K562 (cell line): ENCODE measurements at regions not wholly inside any gene's neighbourhood (a gene's known extent, or its start where the extent isn't known, plus 50 kb on each side); places are given as distances from the start of the nearest gene placed in this dataset.

Experiments
- ATAC-seq: fragments of 200-7000 bp; cut with Tn5 transposase; 3 replicates; pipeline ENCODE4 v1.9.1; 2020; ENCODE audit warnings: moderate library complexity
- BruUV-seq: library from RNA; stranded (reverse); fragments of 400-500 nt; replicated peaks from 2 replicates; lab custom pipeline; 2021; lab: Mats Ljungman, UMichigan
- CTCF ChIA-PET: fragments of 300-600 bp; formaldehyde crosslinking; extraction: SDS; loops from one replicate; lab custom pipeline; 2021; ENCODE audit warnings: low intra/inter-chr PET ratio; lab: Yijun Ruan, JAX
- POLR2A ChIA-PET: fragments of 300-600, 350-650 bp; sonication (Branson Sonifier 250); formaldehyde crosslinking; extraction: SDS; loops from one replicate; lab custom pipeline; 2021; ENCODE audit warnings: antibody characterized with exemption, inconsistent platforms; lab: Yijun Ruan, JAX
- DNase-seq, 4 experiments: peaks; one replicate each; pipeline versions ENCODE4 v3.0.0 to v3.0.0-alpha.2; 2011 to 2018; ENCODE audit warnings: low spot score in 3 of 4, mixed read lengths in 3 of 4; ENCODE audit errors: extremely low read depth in 1 of 4
- FAIRE-seq: peaks from 2 replicates; lab custom pipeline; 2011; peaks lifted over from hg19 to GRCh38; lab: Jason Lieb, UNC
- H2AFZ ChIP-seq: 2 replicates; pipeline ENCODE4 v1.6.0; 2011; ENCODE audit warnings: low read depth, low read length, control low read depth, inconsistent platforms
- H3K27ac ChIP-seq: fragments of 200-600 bp; 3 replicates; pipeline ENCODE4 v1.8.0; 2011; ENCODE audit warnings: low read depth, mild to moderate bottlenecking, control low read depth, inconsistent platforms, low read length, moderate library complexity, mixed read lengths; ENCODE audit errors: extremely low read depth
- H3K27me3 ChIP-seq, 2 experiments: fragments of 300-600 bp in 1 of 2; 2 replicates in 1 of 2; 3 replicates in 1 of 2; pipeline versions ENCODE4 v1.6.0 to v1.8.0; 2011; ENCODE audit warnings: inconsistent platforms in 2 of 2, low read length in 2 of 2, mild to moderate bottlenecking in 1 of 2, mixed read lengths in 1 of 2, moderate library complexity in 1 of 2; ENCODE audit not compliant: control insufficient read depth in 2 of 2, insufficient read depth in 2 of 2
- H3K36me3 ChIP-seq: fragments of 300-600 bp; 3 replicates; pipeline ENCODE4 v1.8.0; 2011; ENCODE audit warnings: mild to moderate bottlenecking, low read length, inconsistent platforms; ENCODE audit not compliant: control insufficient read depth, insufficient read depth
- H3K4me1 ChIP-seq, 2 experiments: fragments of 200-600 bp in 1 of 2; replicated peaks in 1 of 2; 2 replicates in 1 of 2; 3 replicates in 1 of 2; pipeline versions ENCODE4 v1.5.1 to v1.8.0; 2011; ENCODE audit warnings: inconsistent platforms in 2 of 2, low read length in 2 of 2, mild to moderate bottlenecking in 1 of 2, mixed read lengths in 1 of 2, moderate library complexity in 1 of 2; ENCODE audit not compliant: control insufficient read depth in 2 of 2, insufficient read depth in 2 of 2
- H3K4me2 ChIP-seq: 2 replicates; pipeline ENCODE4 v1.6.1; 2011; ENCODE audit warnings: low read length, control low read depth, inconsistent platforms, mixed read lengths; ENCODE audit not compliant: insufficient read depth
- H3K4me3 ChIP-seq: fragments of 200-600 bp; sonication (generic), shearing (Covaris generic); 2 replicates; pipeline ENCODE4 v1.5.1; 2016; ENCODE audit warnings: control low read depth, inconsistent platforms
- H3K79me2 ChIP-seq: fragments of 200-600 bp; 3 replicates; pipeline ENCODE4 v1.8.0; 2011; ENCODE audit warnings: low read length, inconsistent platforms; ENCODE audit not compliant: control insufficient read depth, insufficient read depth
- H3K9ac ChIP-seq, 2 experiments: 2 replicates each; pipeline versions ENCODE4 v1.6.0 to v1.6.1; 2011; ENCODE audit warnings: low read depth in 2 of 2, low read length in 2 of 2, control low read depth in 1 of 2, inconsistent platforms in 1 of 2, mild to moderate bottlenecking in 1 of 2, mixed read lengths in 1 of 2; ENCODE audit not compliant: insufficient read depth in 1 of 2
- H3K9me1 ChIP-seq: one replicate; pipeline ENCODE4 v1.6.0; 2011; ENCODE audit warnings: inconsistent platforms, mild to moderate bottlenecking, low read length, moderate library complexity; ENCODE audit not compliant: control insufficient read depth, insufficient read depth
- H3K9me3 ChIP-seq: replicated peaks from 2 replicates; pipeline ENCODE4 v1.5.1; 2011; ENCODE audit warnings: low read depth, low read length, inconsistent platforms; ENCODE audit not compliant: control insufficient read depth, insufficient read depth
- H4K20me1 ChIP-seq: replicated peaks from 2 replicates; pipeline ENCODE4 v1.6.1; 2011; ENCODE audit warnings: low read length, inconsistent platforms, mixed read lengths; ENCODE audit not compliant: control insufficient read depth, insufficient read depth
- BCL6 ChIP-seq: fragments of 250-450 bp; sonication (Bioruptor Pico); IDR thresholded peaks from 2 replicates; pipeline ENCODE4 v1.4.0; 2020
- COPS2 ChIP-seq: fragments of 450-650 bp; conservative IDR thresholded peaks from 2 replicates; pipeline ENCODE4 v1.6.1; 2016; ENCODE audit warnings: mild to moderate bottlenecking, moderate library complexity
- CXXC5 ChIP-seq: fragments of 250-450 bp; sonication (Bioruptor Pico); IDR thresholded peaks from 2 replicates; pipeline ENCODE4 v1.8.0; 2022; ENCODE audit warnings: inconsistent platforms, mild to moderate bottlenecking, moderate library complexity
- EWSR1 ChIP-seq: fragments of 450-650 bp; IDR thresholded peaks from 2 replicates; pipeline ENCODE4 v1.6.1; 2018; ENCODE audit warnings: borderline replicate concordance, mild to moderate bottlenecking, low read depth, moderate library complexity; ENCODE audit not compliant: partially characterized antibody
- FOXA3 ChIP-seq, 2 experiments: fragments of 450-650 bp in 1 of 2; sonication (generic) in 1 of 2; formaldehyde crosslinking; IDR thresholded peaks in 1 of 2; conservative IDR thresholded peaks in 1 of 2; 2 replicates each; pipeline versions ENCODE4 v1.4.0 to v1.8.0; 2020 to 2022; ENCODE audit warnings: mild to moderate bottlenecking in 2 of 2, missing genetic modification reagents in 1 of 2
- HNRNPL ChIP-seq: fragments of 200-400 bp; formaldehyde crosslinking; IDR thresholded peaks from 2 replicates; pipeline ENCODE4 v1.6.1; 2017; ENCODE audit warnings: low read depth, mild to moderate bottlenecking, low read length
- HNRNPLL ChIP-seq: fragments of 200-400 bp; formaldehyde crosslinking; IDR thresholded peaks from 2 replicates; pipeline ENCODE4 v1.6.1; 2017; ENCODE audit warnings: low read length, low read depth, mild to moderate bottlenecking; ENCODE audit not compliant: poor library complexity, severe bottlenecking
- NR2C1 ChIP-seq, 2 experiments: fragments of 450-650 bp; IDR thresholded peaks; 2 replicates each; pipeline ENCODE4 v1.6.1; 2017; ENCODE audit warnings: mild to moderate bottlenecking in 2 of 2, antibody characterized with exemption in 1 of 2, inconsistent platforms in 1 of 2, missing compliant biosample characterization in 1 of 2, missing genetic modification characterization in 1 of 2
- OTX1 ChIP-seq: fragments of 450-650 bp; formaldehyde crosslinking; IDR thresholded peaks from 2 replicates; pipeline ENCODE4 v1.4.0; 2022; ENCODE audit warnings: mild to moderate bottlenecking
- POLR3A ChIP-seq: IDR thresholded peaks from 2 replicates; pipeline ENCODE4 v1.6.1; 2011; ENCODE audit warnings: borderline replicate concordance, mild to moderate bottlenecking, moderate library complexity; ENCODE audit not compliant: insufficient read length, insufficient read depth; ENCODE audit errors: extremely low read depth
- PTRF ChIP-seq: fragments of 450-650 bp; IDR thresholded peaks from 2 replicates; pipeline ENCODE4 v1.6.1; 2016; ENCODE audit warnings: mild to moderate bottlenecking, missing genetic modification characterization, missing compliant biosample characterization
- THRA ChIP-seq: fragments of 450-650 bp; IDR thresholded peaks from 2 replicates; pipeline ENCODE4 v1.6.1; 2017; ENCODE audit warnings: mild to moderate bottlenecking, moderate library complexity
- TRIM28 ChIP-seq: fragments of 450-650 bp; IDR thresholded peaks from 2 replicates; pipeline ENCODE4 v1.6.1; 2017
- ZNF184 ChIP-seq: sonication (generic); formaldehyde crosslinking; IDR thresholded peaks from 2 replicates; pipeline ENCODE4 v1.5.0; 2020; ENCODE audit warnings: missing genetic modification reagents
- ZNF707 ChIP-seq: fragments of 250-450 bp; sonication (Bioruptor Pico); conservative IDR thresholded peaks from 2 replicates; pipeline ENCODE4 v1.8.0; 2022; ENCODE audit warnings: inconsistent platforms, mild to moderate bottlenecking, moderate library complexity
- WGBS: fragments of 100-300 bp; shearing (Covaris generic); methylation state at CpG from one replicate; pipeline ENCODE4 v1.1.6; 2016; ENCODE audit warnings: low coverage, mixed read lengths; ENCODE audit not compliant: insufficient coverage; ENCODE audit errors: missing lambda C conversion rate; 5-methylcytosine and 5-hydroxymethylcytosine counted together
- in situ Hi-C: fragments of 300-500 bp; cut with MboI; formaldehyde crosslinking; loops from 4 replicates; pipeline ENCODE4 v1.15.0; 2018; ENCODE audit warnings: inconsistent platforms, mixed read lengths
- intact Hi-C: fragments of 100-400 bp; cut with micrococcal nuclease; formaldehyde crosslinking; loops from 2 replicates; pipeline ENCODE4 v1.14.2; 2022

GRCh38 chr4:17288151-17288550 lies 223.7 kb downstream of the QDPR start:
- no peaks in the 10 kb centered on the region for H3K4me1 ChIP-seq
- H3K27ac ChIP-seq = no peak overlapping the region
- ChIA-PET CTCF (no interaction called here), POLR2A (no interaction called here)
- no peaks in the 10 kb centered on the region for H3K79me2 ChIP-seq
- H3K27me3 ChIP-seq = no peaks in the 10 kb centered on the region; a peak in 1 of 5 replicates
- H3K9ac ChIP-seq = no peak overlapping the region
- no peak overlapping the region for H2AFZ ChIP-seq
- WGBS = 0% methylated on average over 1 of the region's 1 CpG
- TF ChIP-seq BCL6 (CRISPR knock-in tag) = no peak
- no peak for TF ChIP-seq HNRNPL
- TF ChIP-seq ZNF184 (CRISPR knock-in tag) = no peak
- TF ChIP-seq POLR3A = no peak
- TF ChIP-seq TRIM28 = no peak
- TF ChIP-seq HNRNPLL = no peak
- no peak for TF ChIP-seq ZNF707 (CRISPR knock-in tag)
- TF ChIP-seq CXXC5 = no peak
- no peak for TF ChIP-seq OTX1
- no peak for TF ChIP-seq NR2C1 (IDR thresholded peaks at IDR 0.05)
- no peak for TF ChIP-seq NR2C1 (tag; IDR thresholded peaks at IDR 0.05)
- TF ChIP-seq COPS2 = no peak
- TF ChIP-seq THRA = no peak
- no peak for TF ChIP-seq EWSR1
- TF ChIP-seq PTRF = no peak
- TF ChIP-seq FOXA3 (CRISPR knock-in tag; conservative IDR thresholded peaks at IDR 0.05 in 1 of 2, IDR thresholded peaks at IDR 0.05 in 1 of 2) = no peak
- H3K4me2 ChIP-seq = no peak overlapping the region
- no peaks in the 10 kb centered on the region for H3K36me3 ChIP-seq
- FAIRE-seq (no peak), DNase-seq (no peak), ATAC-seq (no peak)
- H3K4me3 ChIP-seq = no peak overlapping the region
- no TSS peak for BruUV-seq
- intact Hi-C loops = no loop called here
- H4K20me1 ChIP-seq = no peaks in the 10 kb centered on the region
- no peaks in the 10 kb centered on the region for H3K9me3 ChIP-seq
- in situ Hi-C loops = no loop called here
- H3K9me1 ChIP-seq = no peaks in the 10 kb centered on the region
